CD4-positive, alpha-beta T cell (primary cell): ENCODE measurements at regions not wholly inside any gene's neighbourhood (a gene's known extent, or its start where the extent isn't known, plus 50 kb on each side); places are given as distances from the start of the nearest gene placed in this dataset.

ENCODE experiments used
- ATAC-seq: fragments of 200-7000 bp; cut with Tn5 transposase; one replicate; pipeline ENCODE4 v1.10.0; 2022; ENCODE audit warnings: mild to moderate bottlenecking; ENCODE audit not compliant: poor library complexity
- CTCF ChIA-PET: fragments of 350-600 bp; sonication (Branson Sonifier 250); formaldehyde crosslinking; loops from one replicate; lab custom pipeline; 2021; ENCODE audit warnings: antibody characterized with exemption, inconsistent platforms; lab: Charles Lee
- POLR2A ChIA-PET: fragments of 350-600 bp; sonication (Branson Sonifier 250); formaldehyde crosslinking; loops from one replicate; lab custom pipeline; 2021; ENCODE audit warnings: antibody characterized with exemption, inconsistent platforms; lab: Charles Lee
- DNase-seq, 14 experiments: peaks; one replicate each; pipeline ENCODE4 v3.0.0-alpha.2; 2013 to 2020; ENCODE audit warnings: mixed read lengths in 2 of 14
- H3K27ac ChIP-seq, 2 donors: one replicate each; pipeline versions ENCODE4 v1.5.1 to v1.7.0; 2013; ENCODE audit warnings: low read length in 2 of 2, low read depth in 1 of 2, mild to moderate bottlenecking in 1 of 2
- H3K27me3 ChIP-seq, 2 experiments: 1 replicate in 1 of 2; 2 replicates in 1 of 2; pipeline versions ENCODE4 v1.6.1 to v1.7.0; 2013; ENCODE audit warnings: low read length in 2 of 2, control low read depth in 1 of 2, mild to moderate bottlenecking in 1 of 2, moderate library complexity in 1 of 2; ENCODE audit not compliant: insufficient read depth in 2 of 2, control insufficient read depth in 1 of 2
- H3K36me3 ChIP-seq: one replicate; pipeline ENCODE4 v1.6.1; 2013; ENCODE audit warnings: low read length, control low read depth; ENCODE audit not compliant: insufficient read depth
- H3K4me1 ChIP-seq: one replicate; pipeline ENCODE4 v1.6.1; 2013; ENCODE audit warnings: low read length, control low read depth; ENCODE audit not compliant: insufficient read depth
- H3K4me3 ChIP-seq: one replicate; pipeline ENCODE4 v1.5.1; 2013; ENCODE audit warnings: mild to moderate bottlenecking, low read length, moderate library complexity
- H3K9me3 ChIP-seq, 2 experiments: 1 replicate in 1 of 2; 2 replicates in 1 of 2; pipeline versions ENCODE4 v1.6.1 to v1.7.0; 2013; ENCODE audit warnings: low read length in 2 of 2, mild to moderate bottlenecking in 2 of 2, control low read depth in 1 of 2, moderate library complexity in 1 of 2; ENCODE audit not compliant: control insufficient read depth in 1 of 2, insufficient read depth in 1 of 2
- H3K27ac Mint-ChIP-seq: one replicate; pipeline ENCODE4 v1.8.0; 2020; ENCODE audit warnings: mixed read lengths
- H3K27me3 Mint-ChIP-seq: one replicate; pipeline ENCODE4 v1.8.0; 2021; ENCODE audit warnings: mixed read lengths
- H3K36me3 Mint-ChIP-seq: one replicate; pipeline ENCODE4 v1.8.0; 2021; ENCODE audit warnings: low read depth, mixed read lengths
- H3K4me1 Mint-ChIP-seq: one replicate; pipeline ENCODE4 v1.8.0; 2021; ENCODE audit warnings: low read depth, mixed read lengths
- H3K4me3 Mint-ChIP-seq: one replicate; pipeline ENCODE4 v1.8.0; 2020; ENCODE audit warnings: mild to moderate bottlenecking, mixed read lengths
- H3K9me3 Mint-ChIP-seq: one replicate; pipeline ENCODE4 v1.8.0; 2020; ENCODE audit warnings: mixed read lengths
- intact Hi-C, 2 experiments: fragments of 100-400 bp; cut with DNase I in 1 of 2; cut with micrococcal nuclease in 1 of 2; formaldehyde crosslinking; loops; one replicate each; pipeline versions ENCODE4 v1.15.1 to v1.9.0; 2023 to 2025; cut with DNase I, micrococcal nuclease
- TF ChIP-seq, protein P1 (sequence below): fragments of 200-600 bp; IDR thresholded peaks from one replicate; pipeline ENCODE4 v1.8.0; 2022; ENCODE audit warnings: antibody characterized with exemption, mild to moderate bottlenecking

DNA sequence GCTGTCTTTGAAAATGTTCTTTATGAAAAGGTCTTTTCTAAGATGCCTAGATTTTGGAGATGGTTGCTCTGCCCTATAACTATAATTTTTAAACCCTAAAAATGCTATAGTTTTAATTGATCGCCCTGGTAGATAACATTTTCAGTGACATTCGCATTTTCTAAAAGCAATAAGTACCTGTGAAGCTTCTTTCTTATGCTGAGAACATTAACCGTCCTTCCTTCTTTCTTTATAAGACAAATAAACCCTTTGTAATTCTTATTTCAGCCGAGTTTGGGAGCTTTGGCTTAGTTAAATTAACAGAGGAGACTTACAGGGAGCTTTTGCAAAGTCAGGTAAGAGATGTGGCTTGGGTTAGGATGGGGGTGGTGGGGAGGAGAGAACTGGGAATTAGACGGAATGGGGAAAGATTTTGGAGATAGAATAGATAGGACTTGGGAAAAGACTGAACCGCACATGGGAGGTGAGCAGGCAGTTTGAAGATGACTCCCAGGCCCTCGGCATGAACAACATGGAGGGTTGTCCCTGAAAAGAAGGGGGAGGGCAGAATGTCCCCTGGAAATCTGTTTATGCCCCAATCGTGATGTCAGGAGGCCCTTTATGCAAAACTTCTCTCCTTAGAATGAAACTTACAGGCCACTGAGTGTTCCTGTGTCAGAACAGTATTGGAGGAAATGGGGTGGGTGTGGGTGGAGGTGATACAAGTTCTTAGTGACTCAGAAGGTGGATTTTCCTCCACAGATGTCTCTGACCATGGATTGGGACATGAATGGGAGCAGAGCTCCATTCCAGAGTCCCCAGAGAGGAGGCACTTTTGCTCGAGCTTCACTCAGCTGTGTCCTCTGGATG is 76.2 kb upstream of the LARS2 start:
- Mint-ChIP-seq H3K9me3 (no peaks in the 10 kb centered on the region), H3K4me1 (no peaks in the 10 kb centered on the region), H3K27ac (no peak overlapping the region), H3K4me3 (no peak overlapping the region), H3K36me3 (no peaks in the 10 kb centered on the region), H3K27me3 (peaks cover 31% of the 10 kb centered on the region)
- Histone ChIP-seq H3K27ac (no peak overlapping the region), H3K27me3 (peaks cover 3 to 10% of the 10 kb centered on the region in 2 experiments), H3K4me1 (no peaks in the 10 kb centered on the region), H3K9me3 (no peaks in the 10 kb centered on the region), H3K36me3 (no peaks in the 10 kb centered on the region), H3K4me3 (no peak overlapping the region)
- DNase-seq (no peak), ATAC-seq (no peak)
- CTCF ChIA-PET: no interaction called here
- TF ChIP-seq, protein P1, sequence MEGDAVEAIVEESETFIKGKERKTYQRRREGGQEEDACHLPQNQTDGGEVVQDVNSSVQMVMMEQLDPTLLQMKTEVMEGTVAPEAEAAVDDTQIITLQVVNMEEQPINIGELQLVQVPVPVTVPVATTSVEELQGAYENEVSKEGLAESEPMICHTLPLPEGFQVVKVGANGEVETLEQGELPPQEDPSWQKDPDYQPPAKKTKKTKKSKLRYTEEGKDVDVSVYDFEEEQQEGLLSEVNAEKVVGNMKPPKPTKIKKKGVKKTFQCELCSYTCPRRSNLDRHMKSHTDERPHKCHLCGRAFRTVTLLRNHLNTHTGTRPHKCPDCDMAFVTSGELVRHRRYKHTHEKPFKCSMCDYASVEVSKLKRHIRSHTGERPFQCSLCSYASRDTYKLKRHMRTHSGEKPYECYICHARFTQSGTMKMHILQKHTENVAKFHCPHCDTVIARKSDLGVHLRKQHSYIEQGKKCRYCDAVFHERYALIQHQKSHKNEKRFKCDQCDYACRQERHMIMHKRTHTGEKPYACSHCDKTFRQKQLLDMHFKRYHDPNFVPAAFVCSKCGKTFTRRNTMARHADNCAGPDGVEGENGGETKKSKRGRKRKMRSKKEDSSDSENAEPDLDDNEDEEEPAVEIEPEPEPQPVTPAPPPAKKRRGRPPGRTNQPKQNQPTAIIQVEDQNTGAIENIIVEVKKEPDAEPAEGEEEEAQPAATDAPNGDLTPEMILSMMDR: no peak
- intact Hi-C loops: no loop called here
- POLR2A ChIA-PET: no interaction called here

DNA sequence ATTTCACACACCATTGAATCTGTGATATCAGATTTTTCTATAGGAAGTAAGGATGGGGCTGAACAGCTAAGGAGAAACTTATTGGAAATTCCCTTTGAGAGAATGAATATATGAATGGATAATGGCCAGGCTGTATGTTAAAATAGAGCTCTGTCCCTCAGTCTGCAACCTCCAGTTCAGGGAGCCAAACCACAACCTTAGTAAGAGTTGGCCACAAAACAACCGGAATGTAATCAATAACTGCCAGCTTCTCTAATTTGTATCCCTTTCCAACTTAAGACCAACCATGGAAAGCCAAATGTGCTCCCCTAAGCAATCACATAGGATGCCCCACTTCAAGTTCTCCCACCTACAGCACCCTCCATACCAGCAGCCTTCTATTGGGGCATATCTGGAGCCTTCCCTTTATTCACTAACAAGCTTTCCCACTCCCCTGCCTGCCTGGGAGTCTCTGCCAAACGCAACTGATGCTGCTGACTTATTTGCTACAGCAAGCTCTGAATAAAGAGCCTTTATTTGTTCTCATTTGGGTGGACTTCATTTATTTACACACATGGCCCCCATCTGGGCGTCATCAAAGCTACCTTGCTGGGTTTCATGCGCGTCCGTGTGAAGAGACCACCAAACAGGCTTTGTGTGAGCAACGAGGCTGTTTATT is 75.4 kb upstream of the LARS2 start:
- Histone ChIP-seq H3K4me1 (no peaks in the 10 kb centered on the region), H3K9me3 (no peaks in the 10 kb centered on the region), H3K27ac (no peak overlapping the region), H3K36me3 (no peaks in the 10 kb centered on the region), H3K27me3 (peaks cover 3 to 10% of the 10 kb centered on the region in 2 experiments), H3K4me3 (no peak overlapping the region)
- H3K27ac Mint-ChIP-seq: no peak overlapping the region
- H3K27me3 Mint-ChIP-seq: peaks cover 31% of the 10 kb centered on the region
- H3K4me1 Mint-ChIP-seq: no peaks in the 10 kb centered on the region
- TF ChIP-seq, protein P1: no peak
- intact Hi-C loops: no loop called here
- CTCF ChIA-PET: no interaction called here
- H3K36me3 Mint-ChIP-seq: no peaks in the 10 kb centered on the region
- DNase-seq (no peak), ATAC-seq (no peak)
- no peak overlapping the region for H3K4me3 Mint-ChIP-seq
- H3K9me3 Mint-ChIP-seq: no peaks in the 10 kb centered on the region
- POLR2A ChIA-PET: interaction anchor here (0.6 kb wide), 1 partner anchor 37 kb away, joined by 4 read pairs; no protein-coding TSS in a partner anchor

GRCh38 chr3:45313743-45314403 is 74.5 kb upstream of the LARS2 start:
- H3K4me1 ChIP-seq: no peaks in the 10 kb centered on the region
- no peaks in the 10 kb centered on the region for H3K36me3 Mint-ChIP-seq
- peaks cover 31% of the 10 kb centered on the region for H3K27me3 Mint-ChIP-seq
- H3K4me3 ChIP-seq: no peak overlapping the region
- CTCF ChIA-PET: no interaction called here
- no peaks in the 10 kb centered on the region for H3K9me3 ChIP-seq
- H3K27me3 ChIP-seq: peaks cover 3 to 10% of the 10 kb centered on the region in 2 experiments
- no peaks in the 10 kb centered on the region for H3K36me3 ChIP-seq
- H3K4me1 Mint-ChIP-seq: no peaks in the 10 kb centered on the region
- ATAC-seq: no peak
- H3K4me3 Mint-ChIP-seq: no peak overlapping the region
- H3K9me3 Mint-ChIP-seq: no peaks in the 10 kb centered on the region
- POLR2A ChIA-PET: no interaction called here
- H3K27ac Mint-ChIP-seq: no peak overlapping the region
- no peak for DNase-seq
- H3K27ac ChIP-seq: no peak overlapping the region
- TF ChIP-seq, protein P1: no peak
- intact Hi-C loops: no loop called here
